H9 (cell line): ENCODE measurements at regions not wholly inside any gene's neighbourhood (a gene's known extent, or its start where the extent isn't known, plus 50 kb on each side); places are given as distances from the start of the nearest gene placed in this dataset.

ENCODE experiments used
- DNase-seq: peaks from one replicate; pipeline ENCODE4 v3.0.0-alpha.2; 2017
- H2AFZ ChIP-seq: one replicate; pipeline ENCODE4 v1.6.1; 2013; ENCODE audit warnings: mild to moderate bottlenecking, low read length, control low read depth, moderate library complexity
- H2AK5ac ChIP-seq: 2 replicates; pipeline ENCODE4 v1.6.1; 2013; ENCODE audit warnings: low read length, control low read depth, mixed read lengths; ENCODE audit not compliant: insufficient read length
- H2BK120ac ChIP-seq: one replicate; pipeline ENCODE4 v1.6.1; 2013; ENCODE audit warnings: low read depth, mild to moderate bottlenecking, low read length, control low read depth, inconsistent platforms; ENCODE audit not compliant: poor library complexity, severe bottlenecking
- H2BK12ac ChIP-seq: 2 replicates; pipeline ENCODE4 v1.6.1; 2013; ENCODE audit warnings: low read length, control low read depth, mixed read lengths, low read depth; ENCODE audit not compliant: insufficient read length
- H2BK15ac ChIP-seq: 2 replicates; pipeline ENCODE4 v1.6.1; 2013; ENCODE audit warnings: low read depth, low read length, control low read depth
- H2BK20ac ChIP-seq: one replicate; pipeline ENCODE4 v1.6.1; 2013; ENCODE audit warnings: low read depth, mild to moderate bottlenecking, low read length, control low read depth, inconsistent platforms; ENCODE audit not compliant: poor library complexity, severe bottlenecking
- H2BK5ac ChIP-seq: 2 replicates; pipeline ENCODE4 v1.6.1; 2013; ENCODE audit warnings: low read length, control low read depth, mixed read lengths; ENCODE audit not compliant: insufficient read length
- H3K14ac ChIP-seq: 2 replicates; pipeline ENCODE4 v1.6.1; 2013; ENCODE audit warnings: low read length, control low read depth; ENCODE audit not compliant: insufficient read depth
- H3K18ac ChIP-seq: 2 replicates; pipeline ENCODE4 v1.6.1; 2013; ENCODE audit warnings: low read depth, mild to moderate bottlenecking, mixed read lengths, low read length, control low read depth; ENCODE audit not compliant: insufficient read length
- H3K23ac ChIP-seq: 2 replicates; pipeline ENCODE4 v1.6.1; 2013; ENCODE audit warnings: low read length, control low read depth, mixed read lengths, low read depth; ENCODE audit not compliant: insufficient read length
- H3K23me2 ChIP-seq: 2 replicates; pipeline ENCODE4 v1.6.1; 2013; ENCODE audit warnings: low read depth, mild to moderate bottlenecking, mixed read lengths, low read length, control low read depth; ENCODE audit not compliant: insufficient read length, poor library complexity, severe bottlenecking
- H3K27ac ChIP-seq: 2 replicates; pipeline ENCODE4 v1.5.1; 2013; ENCODE audit warnings: low read length, control low read depth, mixed read lengths, low read depth; ENCODE audit not compliant: insufficient read length
- H3K27me3 ChIP-seq: 2 replicates; pipeline ENCODE4 v1.6.1; 2013; ENCODE audit warnings: low read length, control low read depth, inconsistent platforms; ENCODE audit not compliant: insufficient read depth
- H3K4ac ChIP-seq: 2 replicates; pipeline ENCODE4 v1.6.1; 2013; ENCODE audit warnings: low read depth, mild to moderate bottlenecking, control low read depth, inconsistent platforms, low read length, moderate library complexity
- H3K4me1 ChIP-seq: 2 replicates; pipeline ENCODE4 v1.6.1; 2013; ENCODE audit warnings: low read length, control low read depth, inconsistent platforms; ENCODE audit not compliant: insufficient read depth
- H3K4me2 ChIP-seq: 2 replicates; pipeline ENCODE4 v1.6.1; 2013; ENCODE audit warnings: low read length, control low read depth, mixed read lengths; ENCODE audit not compliant: insufficient read length, insufficient read depth
- H3K56ac ChIP-seq: 2 replicates; pipeline ENCODE4 v1.6.1; 2013; ENCODE audit warnings: low read depth, mild to moderate bottlenecking, mixed read lengths, low read length, control low read depth; ENCODE audit not compliant: insufficient read length
- H3K79me1 ChIP-seq: 2 replicates; pipeline ENCODE4 v1.6.1; 2013; ENCODE audit warnings: low read depth, mild to moderate bottlenecking, moderate library complexity, low read length, control low read depth, inconsistent platforms; ENCODE audit not compliant: insufficient read depth, poor library complexity, severe bottlenecking
- H3K79me2 ChIP-seq: 2 replicates; pipeline ENCODE4 v1.6.1; 2013; ENCODE audit warnings: low read length, control low read depth, inconsistent platforms; ENCODE audit not compliant: insufficient read depth
- H3K9ac ChIP-seq: 2 replicates; pipeline ENCODE4 v1.6.1; 2013; ENCODE audit warnings: low read length, control low read depth, mixed read lengths; ENCODE audit not compliant: insufficient read length; ENCODE audit errors: extremely low read depth
- H3K9me3 ChIP-seq: one replicate; pipeline ENCODE4 v1.6.1; 2013; ENCODE audit warnings: low read depth, low read length, inconsistent platforms; ENCODE audit not compliant: control insufficient read depth
- H3T11ph ChIP-seq: one replicate; pipeline ENCODE4 v1.6.1; 2013; ENCODE audit warnings: mild to moderate bottlenecking, low read length, control low read depth, inconsistent platforms
- H4K20me1 ChIP-seq: one replicate; pipeline ENCODE4 v1.6.1; 2013; ENCODE audit not compliant: control insufficient read depth, insufficient read length, insufficient read depth
- H4K5ac ChIP-seq: 2 replicates; pipeline ENCODE4 v1.6.1; 2013; ENCODE audit warnings: low read depth, mild to moderate bottlenecking, mixed read lengths, low read length, control low read depth; ENCODE audit not compliant: insufficient read length
- H4K8ac ChIP-seq: replicated peaks from 2 replicates; pipeline ENCODE4 v1.6.1; 2013; ENCODE audit warnings: low read length, control low read depth, mixed read lengths, low read depth; ENCODE audit not compliant: insufficient read length
- H4K91ac ChIP-seq: 2 replicates; pipeline ENCODE4 v1.6.1; 2013; ENCODE audit warnings: low read depth, mild to moderate bottlenecking, moderate library complexity, mixed read lengths, low read length, control low read depth; ENCODE audit not compliant: insufficient read length
- H3K27ac Mint-ChIP-seq, 3 experiments: 2 replicates in 2 of 3; 3 replicates in 1 of 3; pipeline ENCODE4 v1.8.0; 2020 to 2021; ENCODE audit warnings: mixed read lengths in 3 of 3, mild to moderate bottlenecking in 1 of 3, moderate library complexity in 1 of 3
- H3K27me3 Mint-ChIP-seq: 2 replicates; pipeline ENCODE4 v1.8.0; 2021; ENCODE audit warnings: low read depth, mild to moderate bottlenecking, moderate library complexity, mixed read lengths
- H3K36me3 Mint-ChIP-seq, 3 experiments: 2 replicates in 2 of 3; 3 replicates in 1 of 3; pipeline ENCODE4 v1.8.0; 2020 to 2021; ENCODE audit warnings: low read depth in 3 of 3, mixed read lengths in 3 of 3; ENCODE audit not compliant: insufficient read depth in 1 of 3
- H3K4me1 Mint-ChIP-seq, 2 experiments: 2 replicates each; pipeline ENCODE4 v1.8.0; 2020; ENCODE audit warnings: mixed read lengths in 2 of 2
- H3K4me3 Mint-ChIP-seq, 2 experiments: 2 replicates in 1 of 2; 3 replicates in 1 of 2; pipeline ENCODE4 v1.8.0; 2020 to 2021; ENCODE audit warnings: mild to moderate bottlenecking in 2 of 2, mixed read lengths in 2 of 2, moderate library complexity in 1 of 2
- H3K9me3 Mint-ChIP-seq, 2 experiments: 2 replicates in 1 of 2; 3 replicates in 1 of 2; pipeline ENCODE4 v1.8.0; 2020; ENCODE audit warnings: mild to moderate bottlenecking in 2 of 2, mixed read lengths in 2 of 2, moderate library complexity in 1 of 2
- WGBS: extraction: QIAGEN DNeasy Blood & Tissue Kit; methylation state at CpG from one replicate; pipeline ENCODE4 v1.1.7; 2013; ENCODE audit warnings: missing lambda C conversion rate, low lambda C conversion rate, mixed read lengths; ENCODE audit not compliant: insufficient read length; ENCODE audit errors: extremely low coverage; 5-methylcytosine and 5-hydroxymethylcytosine counted together
- TF ChIP-seq, protein P1 (sequence below): fragments of 200-600 bp; sonication (generic); conservative IDR thresholded peaks from 3 replicates; pipeline ENCODE4 v1.8.0; 2021; ENCODE audit warnings: antibody characterized with exemption, mild to moderate bottlenecking

DNA sequence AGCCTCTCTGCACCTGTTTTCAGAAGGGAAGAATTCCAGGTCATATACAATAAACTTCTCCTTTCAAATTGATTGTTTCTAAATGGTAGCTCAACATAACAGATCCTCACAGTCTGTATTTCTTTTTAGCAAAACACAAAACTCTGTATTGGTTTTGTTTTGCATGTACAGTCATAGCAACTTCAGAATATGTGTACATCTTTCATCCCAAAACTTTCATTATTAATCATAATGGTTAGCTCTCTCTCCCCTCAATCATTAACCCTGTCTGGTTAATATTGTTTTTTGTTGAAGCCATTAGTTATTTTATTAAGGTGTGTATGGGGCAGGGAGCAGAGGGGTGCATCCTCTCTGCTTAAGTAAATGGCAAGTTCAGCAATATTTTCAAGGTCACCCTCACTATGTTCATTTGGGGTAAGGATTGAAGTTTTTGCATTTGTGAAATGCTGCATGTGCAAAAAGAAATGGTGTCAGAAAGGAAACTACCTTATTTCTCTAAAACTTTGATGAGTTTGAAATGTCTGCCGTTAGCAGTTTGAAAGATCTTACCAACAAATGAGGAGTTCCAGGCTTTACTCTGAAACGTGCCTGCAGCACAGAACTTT, 136.8 kb upstream of the BTBD3 start:
- Histone ChIP-seq H4K5ac (no peak overlapping the region), H3K4ac (no peak overlapping the region), H3K23ac (no peak overlapping the region), H2BK5ac (no peak overlapping the region), H3K18ac (no peak overlapping the region), H4K8ac (no peak overlapping the region), H2BK20ac (no peak overlapping the region), H4K91ac (no peak overlapping the region), H2AK5ac (no peak overlapping the region), H2BK15ac (no peak overlapping the region), H2AFZ (no peak overlapping the region), H3K4me2 (no peak overlapping the region), H3K14ac (no peak overlapping the region), H3K27me3 (no peaks in the 10 kb centered on the region), H3K79me2 (no peaks in the 10 kb centered on the region), H3K79me1 (no peaks in the 10 kb centered on the region), H3K4me1 (peaks cover 12% of the 10 kb centered on the region), H3T11ph (no peak overlapping the region), H3K9ac (no peak overlapping the region), H3K56ac (no peak overlapping the region), H3K23me2 (no peaks in the 10 kb centered on the region), H2BK120ac (no peak overlapping the region), H3K9me3 (no peaks in the 10 kb centered on the region), H2BK12ac (no peak overlapping the region), H3K27ac (no peak overlapping the region), H4K20me1 (no peaks in the 10 kb centered on the region)
- Mint-ChIP-seq H3K4me1 (peaks cover 46 to 47% of the 10 kb centered on the region in 2 experiments), H3K36me3 (no peaks in the 10 kb centered on the region), H3K27ac (no peak overlapping the region), H3K9me3 (no peaks in the 10 kb centered on the region; a peak in 1 of 5 replicates), H3K27me3 (peaks cover 3% of the 10 kb centered on the region), H3K4me3 (no peak overlapping the region)
- TF ChIP-seq, protein P1, sequence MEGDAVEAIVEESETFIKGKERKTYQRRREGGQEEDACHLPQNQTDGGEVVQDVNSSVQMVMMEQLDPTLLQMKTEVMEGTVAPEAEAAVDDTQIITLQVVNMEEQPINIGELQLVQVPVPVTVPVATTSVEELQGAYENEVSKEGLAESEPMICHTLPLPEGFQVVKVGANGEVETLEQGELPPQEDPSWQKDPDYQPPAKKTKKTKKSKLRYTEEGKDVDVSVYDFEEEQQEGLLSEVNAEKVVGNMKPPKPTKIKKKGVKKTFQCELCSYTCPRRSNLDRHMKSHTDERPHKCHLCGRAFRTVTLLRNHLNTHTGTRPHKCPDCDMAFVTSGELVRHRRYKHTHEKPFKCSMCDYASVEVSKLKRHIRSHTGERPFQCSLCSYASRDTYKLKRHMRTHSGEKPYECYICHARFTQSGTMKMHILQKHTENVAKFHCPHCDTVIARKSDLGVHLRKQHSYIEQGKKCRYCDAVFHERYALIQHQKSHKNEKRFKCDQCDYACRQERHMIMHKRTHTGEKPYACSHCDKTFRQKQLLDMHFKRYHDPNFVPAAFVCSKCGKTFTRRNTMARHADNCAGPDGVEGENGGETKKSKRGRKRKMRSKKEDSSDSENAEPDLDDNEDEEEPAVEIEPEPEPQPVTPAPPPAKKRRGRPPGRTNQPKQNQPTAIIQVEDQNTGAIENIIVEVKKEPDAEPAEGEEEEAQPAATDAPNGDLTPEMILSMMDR, result no peak
- no peak for DNase-seq
- no CpG with 5 or more reads among the region's 2 CpGs for WGBS
